H9 (cell line): ENCODE measurements at regions not wholly inside any gene's neighbourhood (a gene's known extent, or its start where the extent isn't known, plus 50 kb on each side); places are given as distances from the start of the nearest gene placed in this dataset.

Source experiments
- DNase-seq: peaks from one replicate; pipeline ENCODE4 v3.0.0-alpha.2; 2017
- H2AFZ ChIP-seq: one replicate; pipeline ENCODE4 v1.6.1; 2013; ENCODE audit warnings: mild to moderate bottlenecking, low read length, control low read depth, moderate library complexity
- H2AK5ac ChIP-seq: 2 replicates; pipeline ENCODE4 v1.6.1; 2013; ENCODE audit warnings: low read length, control low read depth, mixed read lengths; ENCODE audit not compliant: insufficient read length
- H2BK120ac ChIP-seq: one replicate; pipeline ENCODE4 v1.6.1; 2013; ENCODE audit warnings: low read depth, mild to moderate bottlenecking, low read length, control low read depth, inconsistent platforms; ENCODE audit not compliant: poor library complexity, severe bottlenecking
- H2BK12ac ChIP-seq: 2 replicates; pipeline ENCODE4 v1.6.1; 2013; ENCODE audit warnings: low read length, control low read depth, mixed read lengths, low read depth; ENCODE audit not compliant: insufficient read length
- H2BK15ac ChIP-seq: 2 replicates; pipeline ENCODE4 v1.6.1; 2013; ENCODE audit warnings: low read depth, low read length, control low read depth
- H2BK20ac ChIP-seq: one replicate; pipeline ENCODE4 v1.6.1; 2013; ENCODE audit warnings: low read depth, mild to moderate bottlenecking, low read length, control low read depth, inconsistent platforms; ENCODE audit not compliant: poor library complexity, severe bottlenecking
- H2BK5ac ChIP-seq: 2 replicates; pipeline ENCODE4 v1.6.1; 2013; ENCODE audit warnings: low read length, control low read depth, mixed read lengths; ENCODE audit not compliant: insufficient read length
- H3K14ac ChIP-seq: 2 replicates; pipeline ENCODE4 v1.6.1; 2013; ENCODE audit warnings: low read length, control low read depth; ENCODE audit not compliant: insufficient read depth
- H3K18ac ChIP-seq: 2 replicates; pipeline ENCODE4 v1.6.1; 2013; ENCODE audit warnings: low read depth, mild to moderate bottlenecking, mixed read lengths, low read length, control low read depth; ENCODE audit not compliant: insufficient read length
- H3K23ac ChIP-seq: 2 replicates; pipeline ENCODE4 v1.6.1; 2013; ENCODE audit warnings: low read length, control low read depth, mixed read lengths, low read depth; ENCODE audit not compliant: insufficient read length
- H3K23me2 ChIP-seq: 2 replicates; pipeline ENCODE4 v1.6.1; 2013; ENCODE audit warnings: low read depth, mild to moderate bottlenecking, mixed read lengths, low read length, control low read depth; ENCODE audit not compliant: insufficient read length, poor library complexity, severe bottlenecking
- H3K27ac ChIP-seq: 2 replicates; pipeline ENCODE4 v1.5.1; 2013; ENCODE audit warnings: low read length, control low read depth, mixed read lengths, low read depth; ENCODE audit not compliant: insufficient read length
- H3K27me3 ChIP-seq: 2 replicates; pipeline ENCODE4 v1.6.1; 2013; ENCODE audit warnings: low read length, control low read depth, inconsistent platforms; ENCODE audit not compliant: insufficient read depth
- H3K4ac ChIP-seq: 2 replicates; pipeline ENCODE4 v1.6.1; 2013; ENCODE audit warnings: low read depth, mild to moderate bottlenecking, control low read depth, inconsistent platforms, low read length, moderate library complexity
- H3K4me1 ChIP-seq: 2 replicates; pipeline ENCODE4 v1.6.1; 2013; ENCODE audit warnings: low read length, control low read depth, inconsistent platforms; ENCODE audit not compliant: insufficient read depth
- H3K4me2 ChIP-seq: 2 replicates; pipeline ENCODE4 v1.6.1; 2013; ENCODE audit warnings: low read length, control low read depth, mixed read lengths; ENCODE audit not compliant: insufficient read length, insufficient read depth
- H3K56ac ChIP-seq: 2 replicates; pipeline ENCODE4 v1.6.1; 2013; ENCODE audit warnings: low read depth, mild to moderate bottlenecking, mixed read lengths, low read length, control low read depth; ENCODE audit not compliant: insufficient read length
- H3K79me1 ChIP-seq: 2 replicates; pipeline ENCODE4 v1.6.1; 2013; ENCODE audit warnings: low read depth, mild to moderate bottlenecking, moderate library complexity, low read length, control low read depth, inconsistent platforms; ENCODE audit not compliant: insufficient read depth, poor library complexity, severe bottlenecking
- H3K79me2 ChIP-seq: 2 replicates; pipeline ENCODE4 v1.6.1; 2013; ENCODE audit warnings: low read length, control low read depth, inconsistent platforms; ENCODE audit not compliant: insufficient read depth
- H3K9ac ChIP-seq: 2 replicates; pipeline ENCODE4 v1.6.1; 2013; ENCODE audit warnings: low read length, control low read depth, mixed read lengths; ENCODE audit not compliant: insufficient read length; ENCODE audit errors: extremely low read depth
- H3K9me3 ChIP-seq: one replicate; pipeline ENCODE4 v1.6.1; 2013; ENCODE audit warnings: low read depth, low read length, inconsistent platforms; ENCODE audit not compliant: control insufficient read depth
- H3T11ph ChIP-seq: one replicate; pipeline ENCODE4 v1.6.1; 2013; ENCODE audit warnings: mild to moderate bottlenecking, low read length, control low read depth, inconsistent platforms
- H4K20me1 ChIP-seq: one replicate; pipeline ENCODE4 v1.6.1; 2013; ENCODE audit not compliant: control insufficient read depth, insufficient read length, insufficient read depth
- H4K5ac ChIP-seq: 2 replicates; pipeline ENCODE4 v1.6.1; 2013; ENCODE audit warnings: low read depth, mild to moderate bottlenecking, mixed read lengths, low read length, control low read depth; ENCODE audit not compliant: insufficient read length
- H4K8ac ChIP-seq: replicated peaks from 2 replicates; pipeline ENCODE4 v1.6.1; 2013; ENCODE audit warnings: low read length, control low read depth, mixed read lengths, low read depth; ENCODE audit not compliant: insufficient read length
- H4K91ac ChIP-seq: 2 replicates; pipeline ENCODE4 v1.6.1; 2013; ENCODE audit warnings: low read depth, mild to moderate bottlenecking, moderate library complexity, mixed read lengths, low read length, control low read depth; ENCODE audit not compliant: insufficient read length
- H3K27ac Mint-ChIP-seq, 3 experiments: 2 replicates in 2 of 3; 3 replicates in 1 of 3; pipeline ENCODE4 v1.8.0; 2020 to 2021; ENCODE audit warnings: mixed read lengths in 3 of 3, mild to moderate bottlenecking in 1 of 3, moderate library complexity in 1 of 3
- H3K27me3 Mint-ChIP-seq: 2 replicates; pipeline ENCODE4 v1.8.0; 2021; ENCODE audit warnings: low read depth, mild to moderate bottlenecking, moderate library complexity, mixed read lengths
- H3K36me3 Mint-ChIP-seq, 3 experiments: 2 replicates in 2 of 3; 3 replicates in 1 of 3; pipeline ENCODE4 v1.8.0; 2020 to 2021; ENCODE audit warnings: low read depth in 3 of 3, mixed read lengths in 3 of 3; ENCODE audit not compliant: insufficient read depth in 1 of 3
- H3K4me1 Mint-ChIP-seq, 2 experiments: 2 replicates each; pipeline ENCODE4 v1.8.0; 2020; ENCODE audit warnings: mixed read lengths in 2 of 2
- H3K4me3 Mint-ChIP-seq, 2 experiments: 2 replicates in 1 of 2; 3 replicates in 1 of 2; pipeline ENCODE4 v1.8.0; 2020 to 2021; ENCODE audit warnings: mild to moderate bottlenecking in 2 of 2, mixed read lengths in 2 of 2, moderate library complexity in 1 of 2
- H3K9me3 Mint-ChIP-seq, 2 experiments: 2 replicates in 1 of 2; 3 replicates in 1 of 2; pipeline ENCODE4 v1.8.0; 2020; ENCODE audit warnings: mild to moderate bottlenecking in 2 of 2, mixed read lengths in 2 of 2, moderate library complexity in 1 of 2
- CTCF ChIP-seq: fragments of 200-600 bp; sonication (generic); conservative IDR thresholded peaks from 3 replicates; pipeline ENCODE4 v1.8.0; 2021; ENCODE audit warnings: antibody characterized with exemption, mild to moderate bottlenecking
- WGBS: extraction: QIAGEN DNeasy Blood & Tissue Kit; methylation state at CpG from one replicate; pipeline ENCODE4 v1.1.7; 2013; ENCODE audit warnings: missing lambda C conversion rate, low lambda C conversion rate, mixed read lengths; ENCODE audit not compliant: insufficient read length; ENCODE audit errors: extremely low coverage; 5-methylcytosine and 5-hydroxymethylcytosine counted together

- H4K8ac ChIP-seq = no peak overlapping the region
- H3K27ac Mint-ChIP-seq = no peak overlapping the region; a peak in 1 of 7 replicates
- no peak overlapping the region for H4K91ac ChIP-seq
- H3K79me1 ChIP-seq = no peaks in the 10 kb centered on the region
- WGBS = no CpG with 5 or more reads among the region's 13 CpGs
- H3K23me2 ChIP-seq = no peaks in the 10 kb centered on the region
- H4K5ac ChIP-seq = no peak overlapping the region
- no peak overlapping the region for H3K56ac ChIP-seq
- H2BK12ac ChIP-seq = no peak overlapping the region
- no peak overlapping the region for H2AK5ac ChIP-seq
- H2AFZ ChIP-seq = no peak overlapping the region
- no peak overlapping the region for H3K9ac ChIP-seq
- no peak overlapping the region for H2BK5ac ChIP-seq
- H3T11ph ChIP-seq = no peak overlapping the region
- no peak overlapping the region for H3K14ac ChIP-seq
- no peak overlapping the region for H2BK20ac ChIP-seq
- H3K27me3 ChIP-seq = no peaks in the 10 kb centered on the region
- H3K4ac ChIP-seq = no peak overlapping the region
- H4K20me1 ChIP-seq = no peaks in the 10 kb centered on the region
- peaks cover 21% of the 10 kb centered on the region for H3K9me3 ChIP-seq
- H3K4me3 Mint-ChIP-seq = no peak overlapping the region
- no peak for TF ChIP-seq CTCF
- no peak overlapping the region for H3K23ac ChIP-seq
- peaks cover 51% of the 10 kb centered on the region for H3K27me3 Mint-ChIP-seq
- H3K4me1 ChIP-seq = no peaks in the 10 kb centered on the region; the same call in 1 of the 2 replicates
- H3K18ac ChIP-seq = no peak overlapping the region
- no peak overlapping the region for H3K27ac ChIP-seq
- H3K36me3 Mint-ChIP-seq = peaks cover 16 to 32% (median 24%) of the 10 kb centered on the region in 3 experiments
- H3K4me1 Mint-ChIP-seq = peaks cover 0 to 9% of the 10 kb centered on the region in 2 experiments; a peak in 2 of 4 replicates
- H3K9me3 Mint-ChIP-seq = peaks cover 34 to 38% of the 10 kb centered on the region in 2 experiments
- H3K4me2 ChIP-seq = no peak overlapping the region
- no peak overlapping the region for H2BK15ac ChIP-seq
- no peaks in the 10 kb centered on the region for H3K79me2 ChIP-seq
- no peak for DNase-seq
- no peak overlapping the region for H2BK120ac ChIP-seq
These were observed 108.1 kb upstream of the INSIG1 start for GRCh38 chr7:155189590-155189989.
